Natural killer cell (primary cell): ENCODE measurements at regions not wholly inside any gene's neighbourhood (a gene's known extent, or its start where the extent isn't known, plus 50 kb on each side); places are given as distances from the start of the nearest gene placed in this dataset.
"Not testable (repeated sequence)": the region's sequence is repeated elsewhere in the genome, so short reads cannot be mapped to it uniquely, and the experiment has no call there.

Experiments
- ATAC-seq, 3 donors: fragments of 150-1000 bp in 2 of 3; fragments of 200-7000 bp in 1 of 3; cut with Tn5 transposase; 1 replicate in 1 of 3; 2 replicates in 2 of 3; pipeline ENCODE4 v1.10.0; 2021; ENCODE audit warnings: mild to moderate bottlenecking in 2 of 3, moderate library complexity in 2 of 3
- DNase-seq, 2 donors: peaks; one replicate each; pipeline versions ENCODE4 v3.0.0 to v3.0.0-alpha.2; 2013 to 2021; ENCODE audit warnings: mixed read lengths in 1 of 2
- H3K27ac ChIP-seq: one replicate; pipeline ENCODE4 v1.5.1; 2013; ENCODE audit warnings: mild to moderate bottlenecking, low read length
- H3K27me3 ChIP-seq: one replicate; pipeline ENCODE4 v1.6.1; 2013; ENCODE audit warnings: low read length; ENCODE audit not compliant: control insufficient read depth, insufficient read depth
- H3K36me3 ChIP-seq: one replicate; pipeline ENCODE4 v1.6.1; 2013; ENCODE audit warnings: low read length; ENCODE audit not compliant: control insufficient read depth, insufficient read depth
- H3K4me1 ChIP-seq: one replicate; pipeline ENCODE4 v1.6.1; 2013; ENCODE audit warnings: low read length; ENCODE audit not compliant: control insufficient read depth, insufficient read depth
- H3K4me3 ChIP-seq: one replicate; pipeline ENCODE4 v1.5.1; 2013; ENCODE audit warnings: low read length
- H3K9me3 ChIP-seq: one replicate; pipeline ENCODE4 v1.6.1; 2013; ENCODE audit warnings: low read length; ENCODE audit not compliant: control insufficient read depth, insufficient read depth
- H3K27ac Mint-ChIP-seq, 2 donors: one replicate each; pipeline ENCODE4 v1.8.0; 2022; ENCODE audit warnings: mild to moderate bottlenecking in 2 of 2, mixed read lengths in 2 of 2, moderate library complexity in 1 of 2
- H3K27me3 Mint-ChIP-seq, 2 donors: one replicate each; pipeline ENCODE4 v1.8.0; 2022; ENCODE audit warnings: low read depth in 2 of 2, mixed read lengths in 2 of 2
- H3K36me3 Mint-ChIP-seq: one replicate; pipeline ENCODE4 v1.8.0; 2022; ENCODE audit warnings: mixed read lengths
- H3K4me1 Mint-ChIP-seq, 2 donors: one replicate each; pipeline ENCODE4 v1.8.0; 2022; ENCODE audit warnings: mixed read lengths in 2 of 2
- H3K4me3 Mint-ChIP-seq: one replicate; pipeline ENCODE4 v1.8.0; 2022; ENCODE audit warnings: mild to moderate bottlenecking, moderate library complexity, mixed read lengths
- H3K9me3 Mint-ChIP-seq, 2 donors: one replicate each; pipeline ENCODE4 v1.8.0; 2022; ENCODE audit warnings: mixed read lengths in 2 of 2
- CTCF ChIP-seq: fragments of 200-600 bp; IDR thresholded peaks from one replicate; pipeline ENCODE4 v1.8.0; 2022; ENCODE audit warnings: antibody characterized with exemption
- WGBS: methylation state at CpG from one replicate; pipeline ENCODE4 v1.1.7; 2013; ENCODE audit warnings: missing lambda C conversion rate; ENCODE audit not compliant: insufficient coverage; 5-methylcytosine and 5-hydroxymethylcytosine counted together
- intact Hi-C: fragments of 100-400 bp; cut with micrococcal nuclease; formaldehyde crosslinking; loops from one replicate; pipeline ENCODE4 v1.14.2; 2022

- H3K27ac Mint-ChIP-seq, H3K9me3 Mint-ChIP-seq, H3K27ac ChIP-seq, H3K4me1 Mint-ChIP-seq, H3K36me3 ChIP-seq, H3K36me3 Mint-ChIP-seq, ATAC-seq, H3K4me3 Mint-ChIP-seq, DNase-seq, H3K9me3 ChIP-seq, intact Hi-C loops, H3K27me3 Mint-ChIP-seq, H3K4me3 ChIP-seq, H3K27me3 ChIP-seq, H3K4me1 ChIP-seq: not testable (repeated sequence)
- WGBS, result 95% methylated on average over 13 of the region's 13 CpGs
Measured at GRCh38 chr15:53923741-53924140, 54.5 kb upstream of the UNC13C start.

GRCh38 chr15:53918180-53919079 lies 59.8 kb upstream of the UNC13C start:
- H3K27me3 ChIP-seq, result no peaks in the 10 kb centered on the region
- Mint-ChIP-seq H3K27ac (no peak overlapping the region), H3K4me1 (no peaks in the 10 kb centered on the region), H3K36me3 (no peaks in the 10 kb centered on the region), H3K4me3 (no peak overlapping the region), H3K27me3 (no peaks in the 10 kb centered on the region), H3K9me3 (peaks cover 0 to 2% of the 10 kb centered on the region in 2 donors)
- no peaks in the 10 kb centered on the region for H3K36me3 ChIP-seq
- DNase-seq (no peak), ATAC-seq (no peak)
- intact Hi-C loops, result no loop called here
- WGBS, result 72% methylated on average over 9 of the region's 11 CpGs
- no peak overlapping the region for H3K4me3 ChIP-seq
- no peaks in the 10 kb centered on the region for H3K9me3 ChIP-seq
- H3K27ac ChIP-seq, result no peak overlapping the region
- H3K4me1 ChIP-seq, result no peaks in the 10 kb centered on the region
- TF ChIP-seq CTCF, result no peak

- Histone ChIP-seq H3K4me1 (no peaks in the 10 kb centered on the region), H3K4me3 (no peak overlapping the region), H3K9me3 (no peaks in the 10 kb centered on the region), H3K36me3 (no peaks in the 10 kb centered on the region), H3K27ac (no peak overlapping the region), H3K27me3 (no peaks in the 10 kb centered on the region)
- H3K4me3 Mint-ChIP-seq, result no peak overlapping the region
- H3K4me1 Mint-ChIP-seq, result no peaks in the 10 kb centered on the region
- DNase-seq, result no peak
- H3K9me3 Mint-ChIP-seq, result peaks cover 0 to 2% of the 10 kb centered on the region in 2 donors
- H3K27ac Mint-ChIP-seq, result no peak overlapping the region
- H3K27me3 Mint-ChIP-seq, result no peaks in the 10 kb centered on the region
- no peak for ATAC-seq
- intact Hi-C loops, result no loop called here
- 76% methylated on average over 2 of the region's 2 CpGs for whole genome bisulfite sequencing
- no peaks in the 10 kb centered on the region for H3K36me3 Mint-ChIP-seq
- TF ChIP-seq CTCF, result no peak
Measured at GRCh38 chr15:53917109-53917508, 61.1 kb upstream of the UNC13C start.

GRCh38 chr15:53911431-53911830 lies 66.8 kb upstream of the UNC13C start:
- H3K27ac Mint-ChIP-seq, result no peak overlapping the region
- WGBS, result 85% methylated on average over 10 of the region's 10 CpGs
- intact Hi-C loops, result no loop called here

More at GRCh38 chr15:53911431-53911830, 66.8 kb upstream of the UNC13C start:
- Histone ChIP-seq H3K36me3 (no peaks in the 10 kb centered on the region), H3K4me3 (no peak overlapping the region), H3K4me1 (no peaks in the 10 kb centered on the region), H3K27me3 (no peaks in the 10 kb centered on the region), H3K9me3 (no peaks in the 10 kb centered on the region), H3K27ac (no peak overlapping the region)
- ATAC-seq (no peak), DNase-seq (no peak)
- no peak overlapping the region for H3K4me3 Mint-ChIP-seq
- H3K4me1 Mint-ChIP-seq, result no peaks in the 10 kb centered on the region
- peaks cover 4 to 6% of the 10 kb centered on the region in 2 donors for H3K9me3 Mint-ChIP-seq
- H3K27me3 Mint-ChIP-seq, result no peaks in the 10 kb centered on the region
- TF ChIP-seq CTCF, result no peak
- no peaks in the 10 kb centered on the region for H3K36me3 Mint-ChIP-seq
